T-helper 2 cell (primary cell): ENCODE measurements at regions not wholly inside any gene's neighbourhood (a gene's known extent, or its start where the extent isn't known, plus 50 kb on each side); places are given as distances from the start of the nearest gene placed in this dataset.

Experiments
- DNase-seq, 5 experiments: peaks; one replicate each; pipeline versions ENCODE4 v3.0.0 to v3.0.0-alpha.2; 2012 to 2022

DNA sequence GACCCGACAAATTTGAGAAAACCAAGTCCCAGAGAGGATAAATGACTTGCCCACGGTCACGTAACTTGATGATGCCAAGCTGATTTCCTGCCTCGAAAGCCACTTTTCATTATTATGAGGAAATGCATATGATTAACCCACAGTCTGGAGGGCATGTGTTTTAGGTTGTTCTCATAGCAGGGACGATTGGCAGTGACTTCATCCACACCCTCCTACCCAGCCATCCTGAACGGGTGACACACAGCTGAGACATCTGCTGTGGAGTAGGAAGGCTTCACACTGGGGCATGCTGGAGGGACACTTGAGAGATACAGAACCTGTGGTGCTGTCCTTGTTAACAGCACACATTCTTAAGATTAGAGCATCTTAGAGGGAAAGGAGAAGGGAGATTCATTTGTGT, 65.4 kb upstream of the WDFY2 start:
- DNase-seq: peak in 1 of 5 experiments; percentile 28

GRCh38 chr13:51519771-51520216, 64.5 kb upstream of the WDFY2 start:
- no peak for DNase-seq

- DNase-seq: peak in 1 of 5 experiments; percentile 56
Observed at GRCh38 chr13:51520524-51520923, 63.7 kb upstream of the WDFY2 start.

GRCh38 chr13:51523082-51523518, 61.2 kb upstream of the WDFY2 start:
- DNase-seq: peak in 2 of 5 experiments; percentile 58 to 86

DNA sequence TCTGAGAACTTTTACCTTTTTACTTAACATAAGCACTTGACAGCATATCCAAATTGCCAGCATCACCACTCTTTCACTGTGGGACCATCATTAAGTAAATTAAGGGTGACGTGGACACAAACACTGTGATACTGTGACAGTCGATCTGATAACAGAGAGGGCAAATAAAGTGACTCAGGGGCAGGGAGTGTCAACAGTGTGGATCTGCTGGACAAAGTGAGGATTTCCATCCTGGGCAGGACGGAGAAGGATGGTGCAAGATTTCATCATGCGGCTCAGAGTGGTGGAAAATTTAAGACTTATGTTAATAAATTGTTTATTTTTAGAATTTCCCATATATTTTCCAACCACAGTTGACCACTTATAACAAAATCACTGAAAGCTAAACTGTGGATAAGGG, 60.0 kb upstream of the WDFY2 start:
- no peak for DNase-seq

DNA sequence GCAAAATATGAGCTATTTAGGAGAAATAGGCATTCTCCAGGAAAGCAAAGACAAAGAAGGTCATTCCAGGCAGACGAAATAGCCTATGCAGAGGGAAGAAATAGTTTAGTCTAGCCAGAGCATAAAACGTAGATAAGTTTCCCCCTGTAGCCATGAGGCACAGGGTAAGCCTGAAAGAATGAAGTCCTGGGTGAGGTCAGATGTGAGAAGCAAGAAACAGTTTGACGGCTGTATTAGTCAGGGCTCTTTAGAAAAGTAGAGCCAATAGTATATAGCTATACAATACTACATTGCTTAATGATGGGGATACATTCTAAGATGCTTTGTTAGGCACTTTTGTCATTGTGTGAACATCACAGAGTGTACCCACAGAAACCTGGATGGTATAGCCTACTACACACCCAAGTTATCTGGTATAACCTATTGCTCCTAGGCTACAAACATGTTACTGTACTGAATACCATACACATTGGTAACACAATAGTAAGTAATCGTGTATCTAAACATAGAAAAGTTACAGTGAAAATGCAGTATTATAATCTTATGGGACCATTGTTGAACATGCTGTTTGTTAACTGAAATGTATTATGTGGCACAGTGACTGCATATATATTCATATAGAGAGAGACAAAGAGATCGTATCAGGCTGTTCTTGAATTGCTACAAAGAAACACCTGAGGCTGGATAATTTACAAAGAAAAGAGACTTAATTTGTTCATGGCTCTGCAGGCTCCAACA, 59.3 kb upstream of the WDFY2 start:
- DNase-seq: peak in 1 of 5 experiments; percentile 65

DNA sequence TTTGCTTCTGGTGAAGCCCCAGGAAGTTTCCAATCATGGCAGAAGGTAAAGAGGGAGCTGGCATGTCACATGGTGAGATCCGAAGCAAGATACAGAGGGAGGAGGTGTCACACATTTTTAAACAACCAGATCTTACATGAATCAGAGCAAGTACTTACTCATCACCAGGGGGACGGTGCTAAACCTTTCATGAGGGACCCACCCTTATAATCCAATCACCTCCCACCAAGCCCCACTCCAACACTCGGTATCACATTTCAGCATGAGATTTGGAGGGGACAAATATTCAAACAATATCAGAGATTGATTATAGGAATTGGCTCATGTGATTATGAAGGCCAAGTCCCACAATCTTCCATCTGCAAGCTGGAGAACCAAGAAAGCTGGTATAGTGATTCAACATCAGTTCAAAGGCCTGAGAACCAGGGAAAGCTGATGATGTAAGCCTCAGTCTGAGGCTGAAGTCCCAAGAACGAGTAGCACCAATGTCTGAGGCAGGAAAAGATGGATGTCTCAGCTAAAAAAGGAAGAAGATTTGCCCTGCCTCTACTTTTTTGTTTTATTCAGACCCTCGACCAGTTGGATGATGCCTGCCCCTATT, 58.6 kb upstream of the WDFY2 start:
- no peak for DNase-seq

DNA sequence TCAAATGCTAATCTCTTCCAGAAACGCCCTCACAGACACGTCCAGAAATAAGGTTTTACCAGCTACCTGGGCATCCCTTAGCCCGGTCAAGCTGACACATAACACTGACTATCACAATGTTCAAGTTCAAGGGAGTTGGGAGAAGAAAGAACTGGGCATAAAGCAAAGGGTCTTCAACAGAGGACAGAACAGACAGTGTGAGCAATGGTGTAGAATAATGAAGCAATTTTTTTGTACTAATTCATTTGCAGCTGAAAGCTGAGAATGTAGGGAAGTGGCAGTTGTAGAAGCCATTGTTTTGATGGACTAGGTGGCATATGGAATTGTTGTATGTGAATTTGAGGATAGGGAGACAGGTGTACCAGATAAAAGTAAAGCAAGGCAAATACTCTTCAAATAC, 58.1 kb upstream of the WDFY2 start:
- DNase-seq: no peak

- no peak for DNase-seq
Observed at GRCh38 chr13:51532736-51533197, 51.5 kb upstream of the WDFY2 start.

DNA sequence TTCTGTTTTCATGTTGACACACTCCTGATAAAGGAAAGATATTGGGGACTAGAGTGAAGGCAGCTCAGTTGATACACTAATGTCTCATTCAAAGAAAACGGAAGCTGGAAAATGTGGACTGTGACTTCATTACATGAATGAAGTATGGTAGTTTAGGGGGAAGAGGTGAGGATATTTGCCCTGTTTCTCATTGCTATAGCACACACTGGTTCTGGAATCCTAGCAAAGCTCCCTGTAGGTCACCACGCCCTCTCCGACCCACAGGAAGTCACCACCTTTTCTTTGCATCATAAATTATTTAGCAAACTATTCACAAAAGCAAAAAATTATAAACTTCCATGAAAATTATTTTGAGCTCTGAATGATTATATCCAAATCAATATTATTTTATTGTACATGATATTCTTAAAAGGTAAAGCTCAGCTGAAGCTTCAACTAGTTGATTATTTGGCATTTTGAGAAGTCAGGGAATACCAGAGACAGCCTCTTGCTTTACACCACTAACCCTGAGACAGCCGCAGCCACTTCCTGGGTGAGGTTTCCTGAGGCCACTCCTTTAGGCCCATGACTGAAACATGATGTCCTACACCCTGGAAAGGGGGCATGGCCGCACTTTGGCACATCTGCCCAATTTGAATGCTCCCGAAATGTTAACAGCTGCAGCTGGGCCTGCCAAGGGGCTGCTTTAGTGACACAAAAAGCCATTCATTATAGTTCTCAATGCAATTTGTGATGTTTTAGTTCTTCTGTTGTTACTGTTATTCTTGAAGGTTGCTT, 50.0 kb upstream of the WDFY2 start:
- peak in 2 of 5 experiments; percentile 36 to 47 for DNase-seq
